Endothelial cell of umbilical vein (primary cell): ENCODE measurements at regions not wholly inside any gene's neighbourhood (a gene's known extent, or its start where the extent isn't known, plus 50 kb on each side); places are given as distances from the start of the nearest gene placed in this dataset.

Experiments used
- BruUV-seq: library from RNA; stranded (reverse); fragments of 400-500 nt; replicated peaks from 2 replicates; lab custom pipeline; 2021; lab: Mats Ljungman, UMichigan
- CTCF ChIA-PET: fragments of 300-600, 350-600 bp; sonication (Branson Sonifier 250); formaldehyde crosslinking; loops from one replicate; lab custom pipeline; 2021; ENCODE audit warnings: antibody characterized with exemption, inconsistent platforms; lab: Charles Lee
- POLR2A ChIA-PET: fragments of 300-600, 350-600 bp; sonication (Branson Sonifier 250); formaldehyde crosslinking; loops from one replicate; lab custom pipeline; 2021; ENCODE audit warnings: antibody characterized with exemption, inconsistent platforms; lab: Charles Lee
- DNase-seq: peaks from one replicate; pipeline ENCODE4 v3.0.0-alpha.2; 2011; ENCODE audit warnings: low read depth, low spot score
- FAIRE-seq: peaks from 2 replicates; lab custom pipeline; 2011; peaks lifted over from hg19 to GRCh38; lab: Jason Lieb, UNC
- H2AFZ ChIP-seq: 2 replicates; pipeline ENCODE4 v1.6.0; 2012; ENCODE audit warnings: low read depth, low read length, control low read depth, inconsistent platforms
- H3K27ac ChIP-seq: 2 replicates; pipeline ENCODE4 v1.5.1; 2011; ENCODE audit warnings: low read depth, mild to moderate bottlenecking, control low read depth, low read length, moderate library complexity; ENCODE audit not compliant: insufficient read depth
- H3K27me3 ChIP-seq, 2 experiments: 2 replicates each; pipeline versions ENCODE4 v1.6.0 to v1.6.1; 2011; ENCODE audit warnings: low read length in 2 of 2, mixed read lengths in 1 of 2; ENCODE audit not compliant: control insufficient read depth in 2 of 2, insufficient read depth in 2 of 2
- H3K36me3 ChIP-seq, 2 experiments: 2 replicates in 1 of 2; 3 replicates in 1 of 2; pipeline ENCODE4 v1.5.1; 2011; ENCODE audit warnings: low read length in 2 of 2, mild to moderate bottlenecking in 1 of 2, moderate library complexity in 1 of 2; ENCODE audit not compliant: control insufficient read depth in 2 of 2, insufficient read depth in 2 of 2; ENCODE audit errors: extremely low read depth in 1 of 2
- H3K4me1 ChIP-seq: 3 replicates; pipeline ENCODE4 v1.5.1; 2011; ENCODE audit warnings: mild to moderate bottlenecking, low read length; ENCODE audit not compliant: control insufficient read depth, insufficient read depth; ENCODE audit errors: extremely low read depth
- H3K4me2 ChIP-seq: 2 replicates; pipeline ENCODE4 v1.6.1; 2011; ENCODE audit warnings: low read length, control low read depth, mixed read lengths; ENCODE audit not compliant: insufficient read depth
- H3K4me3 ChIP-seq, 3 experiments: fragments of 200-600 bp in 1 of 3; sonication (generic), shearing (Covaris generic) in 1 of 3; replicated peaks in 1 of 3; 2 replicates each; pipeline ENCODE4 v1.5.1; 2011 to 2016; ENCODE audit warnings: control low read depth in 3 of 3, low read length in 3 of 3, mild to moderate bottlenecking in 2 of 3, inconsistent platforms in 1 of 3, low read depth in 1 of 3, moderate library complexity in 1 of 3; ENCODE audit not compliant: insufficient read depth in 1 of 3
- H3K79me2 ChIP-seq: 2 replicates; pipeline ENCODE4 v1.6.0; 2012; ENCODE audit warnings: low read length, inconsistent platforms; ENCODE audit not compliant: control insufficient read depth, insufficient read depth
- H3K9ac ChIP-seq: replicated peaks from 2 replicates; pipeline ENCODE3; 2011; ENCODE audit warnings: low read length, control low read depth; ENCODE audit not compliant: insufficient read depth; ENCODE audit errors: extremely low read depth
- H3K9me1 ChIP-seq: replicated peaks from 3 replicates; pipeline ENCODE4 v1.6.0; 2011; ENCODE audit warnings: mild to moderate bottlenecking, low read length; ENCODE audit not compliant: control insufficient read depth, insufficient read depth; ENCODE audit errors: extremely low read depth
- H3K9me3 ChIP-seq: replicated peaks from 2 replicates; pipeline ENCODE4 v1.5.1; 2012; ENCODE audit warnings: low read length, inconsistent platforms; ENCODE audit not compliant: control insufficient read depth, insufficient read depth
- H4K20me1 ChIP-seq: replicated peaks from 2 replicates; pipeline ENCODE3; 2011; ENCODE audit warnings: mild to moderate bottlenecking, low read length; ENCODE audit not compliant: control insufficient read depth, insufficient read depth; ENCODE audit errors: extremely low read depth
- CTCF ChIP-seq, 2 donors: IDR thresholded peaks; 1 replicate in 1 of 2; 2 replicates in 1 of 2; pipeline ENCODE4 v1.5.1; 2011; ENCODE audit warnings: low read length in 2 of 2, mild to moderate bottlenecking in 2 of 2, moderate library complexity in 2 of 2, control low read depth in 1 of 2, inconsistent platforms in 1 of 2, low read depth in 1 of 2; ENCODE audit not compliant: insufficient read depth in 1 of 2; ENCODE audit errors: extremely low read depth in 1 of 2
- EZH2 ChIP-seq: IDR thresholded peaks from 2 replicates; pipeline ENCODE4 v1.6.1; 2012; ENCODE audit warnings: borderline replicate concordance, low read depth, mild to moderate bottlenecking, moderate library complexity, low read length, inconsistent platforms; ENCODE audit not compliant: severe bottlenecking
- FOS ChIP-seq: IDR thresholded peaks from 2 replicates; pipeline ENCODE4 v1.6.1; 2011; ENCODE audit warnings: mild to moderate bottlenecking, low read length, moderate library complexity, borderline replicate concordance; ENCODE audit not compliant: insufficient read depth
- GATA2 ChIP-seq: IDR thresholded peaks from 2 replicates; pipeline ENCODE4 v1.7.0; 2011; ENCODE audit warnings: low read depth, mild to moderate bottlenecking, moderate library complexity, mixed read lengths, low read length; ENCODE audit not compliant: insufficient read length, insufficient read depth
- JUN ChIP-seq: IDR thresholded peaks from 2 replicates; pipeline ENCODE4 v1.6.1; 2011; ENCODE audit warnings: borderline replicate concordance, low read depth; ENCODE audit not compliant: insufficient read length, insufficient read depth
- MYC ChIP-seq: IDR thresholded peaks from one replicate; pipeline ENCODE4 v1.6.1; 2011; ENCODE audit warnings: mild to moderate bottlenecking, low read depth, low read length
- POLR2A ChIP-seq: IDR thresholded peaks from 2 replicates; pipeline ENCODE4 v1.6.1; 2012; ENCODE audit warnings: low read depth, mild to moderate bottlenecking, control low read depth, low read length
- POLR2AphosphoS5 ChIP-seq: IDR thresholded peaks from 2 replicates; pipeline ENCODE4 v1.6.1; 2012; ENCODE audit warnings: low read depth, mild to moderate bottlenecking, control low read depth, low read length, moderate library complexity; ENCODE audit not compliant: insufficient read depth
- dilution Hi-C: fragments of 300-500 bp; cut with MboI; formaldehyde crosslinking; loops from one replicate; pipeline ENCODE4 v1.15.0; 2019; ENCODE audit warnings: low sequenced_read_pairs; ENCODE audit not compliant: extremely low pct_ligation_motif_present
- intact Hi-C: fragments of 100-400 bp; cut with micrococcal nuclease; formaldehyde crosslinking; loops from one replicate; pipeline ENCODE4 v1.10.0; 2022
- TF ChIP-seq, protein P1 (sequence below): IDR thresholded peaks from 2 replicates; pipeline ENCODE4 v1.6.1; 2011; ENCODE audit not compliant: insufficient read depth, insufficient read length

GRCh38 chr1:87930796-87931195 is 602.1 kb downstream of the LMO4 start:
- no peak overlapping the region for H3K4me2 ChIP-seq
- H3K9ac ChIP-seq: no peak overlapping the region
- CTCF ChIA-PET: interaction anchor here (1.0 to 1.5 kb wide), 2 partner anchors 23 to 30 kb away, joined by 3 read pairs; no protein-coding TSS in a partner anchor
- DNase-seq (no peak), FAIRE-seq (no peak)
- H3K27me3 ChIP-seq: no peaks in the 10 kb centered on the region
- no peak overlapping the region for H3K27ac ChIP-seq
- H3K4me3 ChIP-seq: no peak overlapping the region
- TF ChIP-seq POLR2AphosphoS5 (no peak), POLR2A (no peak), EZH2 (no peak), FOS (no peak), MYC (no peak), CTCF (IDR thresholded peaks at IDR 0.05; ENCODE audit: extremely low read depth in 1 of 2, insufficient read depth in 1 of 2, low read depth in 1 of 2, low read length in 2 of 2) (no peak), JUN (no peak), GATA2 (no peak)
- TF ChIP-seq, protein P1, sequence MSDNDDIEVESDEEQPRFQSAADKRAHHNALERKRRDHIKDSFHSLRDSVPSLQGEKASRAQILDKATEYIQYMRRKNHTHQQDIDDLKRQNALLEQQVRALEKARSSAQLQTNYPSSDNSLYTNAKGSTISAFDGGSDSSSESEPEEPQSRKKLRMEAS: no peak
- dilution Hi-C loops (no loop called here), intact Hi-C loops (no loop called here)
- no peaks in the 10 kb centered on the region for H3K9me1 ChIP-seq
- H3K4me1 ChIP-seq: no peaks in the 10 kb centered on the region
- POLR2A ChIA-PET: no interaction called here
- no peaks in the 10 kb centered on the region for H4K20me1 ChIP-seq
- H3K79me2 ChIP-seq: no peaks in the 10 kb centered on the region
- H3K9me3 ChIP-seq: no peaks in the 10 kb centered on the region
- H2AFZ ChIP-seq: no peak overlapping the region
- H3K36me3 ChIP-seq: no peaks in the 10 kb centered on the region
- no TSS peak for BruUV-seq
